ENCODE measurements at regions not wholly inside any gene's neighbourhood (a gene's known extent, or its start where the extent isn't known, plus 50 kb on each side); places are given as distances from the start of the nearest gene placed in this dataset.

- no peak for DNase-seq
These were observed 64.7 kb upstream of the EXOC1L start for GRCh38 chr4:55754754-55755350.

- no peak for DNase-seq
These were observed 63.4 kb upstream of the EXOC1L start for GRCh38 chr4:55756208-55756607.

GRCh38 chr4:55757356-55757952 is 62.1 kb upstream of the EXOC1L start:
- no peak for DNase-seq

- DNase-seq = peak; percentile 27
These were observed 61.5 kb upstream of the EXOC1L start for GRCh38 chr4:55758066-55758465.

- DNase-seq = peak; percentile 43
These were observed 61.0 kb upstream of the EXOC1L start for GRCh38 chr4:55758570-55758969.

- no peak for DNase-seq
These were observed 56.8 kb upstream of the EXOC1L start for GRCh38 chr4:55762819-55763218.

GRCh38 chr4:55763996-55764395 is 55.6 kb upstream of the EXOC1L start:
- DNase-seq = no peak

GRCh38 chr4:55765070-55765469 is 54.5 kb upstream of the EXOC1L start:
- peak; percentile 30 for DNase-seq

GRCh38 chr4:55768291-55768690 is 51.3 kb upstream of the EXOC1L start:
- no peak for DNase-seq
